ENCODE measurements at regions not wholly inside any gene's neighbourhood (a gene's known extent, or its start where the extent isn't known, plus 50 kb on each side); places are given as distances from the start of the nearest gene placed in this dataset.

GRCh38 chr18:71329563-71329962 lies 1040.7 kb downstream of the SOCS6 start:
- H3K36me3 ChIP-seq (ENCODE audit: control insufficient read depth in 1 of 2, insufficient read depth in 2 of 2, low read depth in 1 of 2, low read length in 2 of 2) = no peaks in the 10 kb centered on the region
- no peak overlapping the region for H2BK12ac ChIP-seq (ENCODE audit: low read length in 2 of 2)
- DNase-seq = no peak
- no peak overlapping the region for H3K23ac ChIP-seq (ENCODE audit: low read length in 2 of 2)
- no peak overlapping the region for H2AFZ ChIP-seq (ENCODE audit: low read depth, low read length)
- H3K9ac ChIP-seq (ENCODE audit: low read length) = no peak overlapping the region
- no peak overlapping the region for H4K8ac ChIP-seq (ENCODE audit: low read length)
- H3K4ac ChIP-seq (ENCODE audit: low read depth in 1 of 2, low read length in 2 of 2) = no peak overlapping the region
- no peak overlapping the region for H3K14ac ChIP-seq (ENCODE audit: low read length in 2 of 2)
- H2BK15ac ChIP-seq (ENCODE audit: low read depth, poor library complexity, severe bottlenecking) = no peak overlapping the region
- H3K18ac ChIP-seq (ENCODE audit: low read depth in 1 of 2, low read length in 2 of 2) = no peak overlapping the region
- no peak overlapping the region for H3K4me3 ChIP-seq (ENCODE audit: insufficient read depth in 1 of 2, low read depth in 1 of 2, low read length in 2 of 2)
- H3K9me3 ChIP-seq (ENCODE audit: control insufficient read depth, low read length) = peaks cover 2% of the 10 kb centered on the region
- H2AK5ac ChIP-seq (ENCODE audit: low read length, severe bottlenecking) = no peak overlapping the region
- H3K4me1 ChIP-seq (ENCODE audit: control insufficient read depth, insufficient read depth, low read depth, low read length) = no peaks in the 10 kb centered on the region
- no peaks in the 10 kb centered on the region for H3K79me1 ChIP-seq (replicated peaks; ENCODE audit: low read length, poor library complexity, severe bottlenecking)
- no peaks in the 10 kb centered on the region for H3K27me3 ChIP-seq (ENCODE audit: control insufficient read depth in 1 of 2, insufficient read depth in 1 of 2, low read length in 2 of 2)
- no peak overlapping the region for H4K91ac ChIP-seq (ENCODE audit: low read length)
- no peak overlapping the region for H2BK120ac ChIP-seq (ENCODE audit: low read depth, low read length)
- H3K4me2 ChIP-seq (ENCODE audit: low read length, poor library complexity, severe bottlenecking) = no peak overlapping the region
- WGBS = 100% methylated on average over 1 of the region's 2 CpGs
- no peak overlapping the region for H3K27ac ChIP-seq (ENCODE audit: low read length, poor library complexity, severe bottlenecking)
- no peak overlapping the region for H2BK5ac ChIP-seq (ENCODE audit: low read depth, low read length, poor library complexity, severe bottlenecking)

- H3K4me2 ChIP-seq (ENCODE audit: low read length, poor library complexity, severe bottlenecking) = no peak overlapping the region
- no peaks in the 10 kb centered on the region for H3K27me3 ChIP-seq (ENCODE audit: control insufficient read depth in 1 of 2, insufficient read depth in 1 of 2, low read length in 2 of 2)
- H2BK5ac ChIP-seq (ENCODE audit: low read depth, low read length, poor library complexity, severe bottlenecking) = no peak overlapping the region
- H2BK12ac ChIP-seq (ENCODE audit: low read length in 2 of 2) = no peak overlapping the region
- H2AFZ ChIP-seq (ENCODE audit: low read depth, low read length) = no peak overlapping the region
- no peaks in the 10 kb centered on the region for H3K79me1 ChIP-seq (replicated peaks; ENCODE audit: low read length, poor library complexity, severe bottlenecking)
- no peak overlapping the region for H3K14ac ChIP-seq (ENCODE audit: low read length in 2 of 2)
- no peak overlapping the region for H3K9ac ChIP-seq (ENCODE audit: low read length)
- H3K23ac ChIP-seq (ENCODE audit: low read length in 2 of 2) = no peak overlapping the region
- no peak overlapping the region for H2BK15ac ChIP-seq (ENCODE audit: low read depth, poor library complexity, severe bottlenecking)
- no peaks in the 10 kb centered on the region for H3K4me1 ChIP-seq (ENCODE audit: control insufficient read depth, insufficient read depth, low read depth, low read length)
- no peak overlapping the region for H3K18ac ChIP-seq (ENCODE audit: low read depth in 1 of 2, low read length in 2 of 2)
- H2BK120ac ChIP-seq (ENCODE audit: low read depth, low read length) = no peak overlapping the region
- WGBS = 90% methylated on average over 1 of the region's 3 CpGs
- DNase-seq = no peak
- H3K4me3 ChIP-seq (ENCODE audit: insufficient read depth in 1 of 2, low read depth in 1 of 2, low read length in 2 of 2) = no peak overlapping the region
- H3K4ac ChIP-seq (ENCODE audit: low read depth in 1 of 2, low read length in 2 of 2) = no peak overlapping the region
- no peak overlapping the region for H3K27ac ChIP-seq (ENCODE audit: low read length, poor library complexity, severe bottlenecking)
- no peak overlapping the region for H2AK5ac ChIP-seq (ENCODE audit: low read length, severe bottlenecking)
- H3K36me3 ChIP-seq (ENCODE audit: control insufficient read depth in 1 of 2, insufficient read depth in 2 of 2, low read depth in 1 of 2, low read length in 2 of 2) = no peaks in the 10 kb centered on the region
- H4K8ac ChIP-seq (ENCODE audit: low read length) = no peak overlapping the region
- no peak overlapping the region for H4K91ac ChIP-seq (ENCODE audit: low read length)
- peaks cover 2% of the 10 kb centered on the region for H3K9me3 ChIP-seq (ENCODE audit: control insufficient read depth, low read length)
Observed at GRCh38 chr18:71329114-71329513, 1040.3 kb downstream of the SOCS6 start.

GRCh38 chr18:71327850-71328249 lies 1039.0 kb downstream of the SOCS6 start:
- WGBS = no CpG with 5 or more reads among the region's 1 CpG
- Histone ChIP-seq H2AFZ (ENCODE audit: low read depth, low read length) (no peak overlapping the region), H4K8ac (ENCODE audit: low read length) (no peak overlapping the region), H2BK5ac (ENCODE audit: low read depth, low read length, poor library complexity, severe bottlenecking) (no peak overlapping the region), H3K23ac (ENCODE audit: low read length in 2 of 2) (no peak overlapping the region), H3K4me3 (ENCODE audit: insufficient read depth in 1 of 2, low read depth in 1 of 2, low read length in 2 of 2) (no peak overlapping the region), H3K18ac (ENCODE audit: low read depth in 1 of 2, low read length in 2 of 2) (no peak overlapping the region), H3K14ac (ENCODE audit: low read length in 2 of 2) (no peak overlapping the region), H3K27ac (ENCODE audit: low read length, poor library complexity, severe bottlenecking) (no peak overlapping the region), H3K79me1 (replicated peaks; ENCODE audit: low read length, poor library complexity, severe bottlenecking) (no peaks in the 10 kb centered on the region), H2BK120ac (ENCODE audit: low read depth, low read length) (no peak overlapping the region), H3K9ac (ENCODE audit: low read length) (no peak overlapping the region), H3K9me3 (ENCODE audit: control insufficient read depth, low read length) (peaks cover 2% of the 10 kb centered on the region), H3K4me2 (ENCODE audit: low read length, poor library complexity, severe bottlenecking) (no peak overlapping the region), H3K36me3 (ENCODE audit: control insufficient read depth in 1 of 2, insufficient read depth in 2 of 2, low read depth in 1 of 2, low read length in 2 of 2) (no peaks in the 10 kb centered on the region), H2AK5ac (ENCODE audit: low read length, severe bottlenecking) (no peak overlapping the region), H4K91ac (ENCODE audit: low read length) (no peak overlapping the region), H2BK12ac (ENCODE audit: low read length in 2 of 2) (no peak overlapping the region), H3K27me3 (ENCODE audit: control insufficient read depth in 1 of 2, insufficient read depth in 1 of 2, low read length in 2 of 2) (no peaks in the 10 kb centered on the region), H3K4me1 (ENCODE audit: control insufficient read depth, insufficient read depth, low read depth, low read length) (no peaks in the 10 kb centered on the region), H2BK15ac (ENCODE audit: low read depth, poor library complexity, severe bottlenecking) (no peak overlapping the region), H3K4ac (ENCODE audit: low read depth in 1 of 2, low read length in 2 of 2) (no peak overlapping the region)
- DNase-seq = no peak

- no peak overlapping the region for H3K18ac ChIP-seq (ENCODE audit: low read depth in 1 of 2, low read length in 2 of 2)
- H3K27ac ChIP-seq (ENCODE audit: low read length, poor library complexity, severe bottlenecking) = no peak overlapping the region
- no peak for DNase-seq
- H3K27me3 ChIP-seq (ENCODE audit: control insufficient read depth in 1 of 2, insufficient read depth in 1 of 2, low read length in 2 of 2) = no peaks in the 10 kb centered on the region
- no peak overlapping the region for H3K23ac ChIP-seq (ENCODE audit: low read length in 2 of 2)
- no peak overlapping the region for H3K4me2 ChIP-seq (ENCODE audit: low read length, poor library complexity, severe bottlenecking)
- no peak overlapping the region for H3K14ac ChIP-seq (ENCODE audit: low read length in 2 of 2)
- H3K4me3 ChIP-seq (ENCODE audit: insufficient read depth in 1 of 2, low read depth in 1 of 2, low read length in 2 of 2) = no peak overlapping the region
- H3K36me3 ChIP-seq (ENCODE audit: control insufficient read depth in 1 of 2, insufficient read depth in 2 of 2, low read depth in 1 of 2, low read length in 2 of 2) = no peaks in the 10 kb centered on the region
- no peak overlapping the region for H4K8ac ChIP-seq (ENCODE audit: low read length)
- no peak overlapping the region for H2BK12ac ChIP-seq (ENCODE audit: low read length in 2 of 2)
- no peak overlapping the region for H4K91ac ChIP-seq (ENCODE audit: low read length)
- no peak overlapping the region for H2BK120ac ChIP-seq (ENCODE audit: low read depth, low read length)
- no peak overlapping the region for H3K9ac ChIP-seq (ENCODE audit: low read length)
- WGBS = 77% methylated on average over 4 of the region's 5 CpGs
- H3K4ac ChIP-seq (ENCODE audit: low read depth in 1 of 2, low read length in 2 of 2) = no peak overlapping the region
- H2AFZ ChIP-seq (ENCODE audit: low read depth, low read length) = no peak overlapping the region
- H2BK15ac ChIP-seq (ENCODE audit: low read depth, poor library complexity, severe bottlenecking) = no peak overlapping the region
- H2BK5ac ChIP-seq (ENCODE audit: low read depth, low read length, poor library complexity, severe bottlenecking) = no peak overlapping the region
- no peak overlapping the region for H2AK5ac ChIP-seq (ENCODE audit: low read length, severe bottlenecking)
- no peaks in the 10 kb centered on the region for H3K4me1 ChIP-seq (ENCODE audit: control insufficient read depth, insufficient read depth, low read depth, low read length)
- H3K9me3 ChIP-seq (ENCODE audit: control insufficient read depth, low read length) = peaks cover 2% of the 10 kb centered on the region
- no peaks in the 10 kb centered on the region for H3K79me1 ChIP-seq (replicated peaks; ENCODE audit: low read length, poor library complexity, severe bottlenecking)
Observed at GRCh38 chr18:71327441-71327840, 1038.6 kb downstream of the SOCS6 start.

Data from mesenchymal stem cell (in vitro differentiated cells and primary cell).